ENCODE measurements at regions not wholly inside any gene's neighbourhood (a gene's known extent, or its start where the extent isn't known, plus 50 kb on each side); places are given as distances from the start of the nearest gene placed in this dataset.

GRCh38 chr6:23088761-23089160 is 519.4 kb downstream of the HDGFL1 start:
- no peaks in the 10 kb centered on the region for H4K20me1 ChIP-seq (replicated peaks; ENCODE audit: control insufficient read depth, extremely low read depth, insufficient read depth, low read length)
- H3K4me2 ChIP-seq (ENCODE audit: insufficient read depth, low read length): no peak overlapping the region
- no peak overlapping the region for H3K4me3 ChIP-seq (replicated peaks in 1 of 3; ENCODE audit: insufficient read depth in 1 of 3, low read depth in 1 of 3, low read length in 3 of 3)
- TF ChIP-seq POLR2A (IDR thresholded peaks at IDR 0.05; ENCODE audit: low read depth, low read length): no peak
- TF ChIP-seq EZH2 (IDR thresholded peaks at IDR 0.05; ENCODE audit: borderline replicate concordance, low read depth, low read length, severe bottlenecking): no peak
- no peak for DNase-seq (ENCODE audit: low read depth, low spot score)
- H3K9me3 ChIP-seq (replicated peaks; ENCODE audit: control insufficient read depth, insufficient read depth, low read length): no peaks in the 10 kb centered on the region
- no peak overlapping the region for H2AFZ ChIP-seq (ENCODE audit: low read depth, low read length)
- H3K36me3 ChIP-seq (ENCODE audit: control insufficient read depth in 2 of 2, extremely low read depth in 1 of 2, insufficient read depth in 2 of 2, low read length in 2 of 2): no peaks in the 10 kb centered on the region
- no peak overlapping the region for H3K27ac ChIP-seq (ENCODE audit: insufficient read depth, low read depth, low read length)
- intact Hi-C loops (cut with micrococcal nuclease) (no loop called here), dilution Hi-C loops (cut with MboI; ENCODE audit: extremely low pct_ligation_motif_present, low sequenced_read_pairs) (no loop called here)
- no peaks in the 10 kb centered on the region for H3K79me2 ChIP-seq (ENCODE audit: control insufficient read depth, insufficient read depth, low read length)
- FAIRE-seq: no peak
- H3K9ac ChIP-seq (replicated peaks; ENCODE audit: extremely low read depth, insufficient read depth, low read length): no peak overlapping the region
- ChIA-PET POLR2A (no interaction called here), CTCF (no interaction called here)
- H3K9me1 ChIP-seq (replicated peaks; ENCODE audit: control insufficient read depth, extremely low read depth, insufficient read depth, low read length): no peaks in the 10 kb centered on the region
- BruUV-seq (replicated peaks): no TSS peak
- H3K27me3 ChIP-seq (ENCODE audit: control insufficient read depth in 2 of 2, insufficient read depth in 2 of 2, low read length in 2 of 2): no peaks in the 10 kb centered on the region
- H3K4me1 ChIP-seq (ENCODE audit: control insufficient read depth, extremely low read depth, insufficient read depth, low read length): no peaks in the 10 kb centered on the region

DNA sequence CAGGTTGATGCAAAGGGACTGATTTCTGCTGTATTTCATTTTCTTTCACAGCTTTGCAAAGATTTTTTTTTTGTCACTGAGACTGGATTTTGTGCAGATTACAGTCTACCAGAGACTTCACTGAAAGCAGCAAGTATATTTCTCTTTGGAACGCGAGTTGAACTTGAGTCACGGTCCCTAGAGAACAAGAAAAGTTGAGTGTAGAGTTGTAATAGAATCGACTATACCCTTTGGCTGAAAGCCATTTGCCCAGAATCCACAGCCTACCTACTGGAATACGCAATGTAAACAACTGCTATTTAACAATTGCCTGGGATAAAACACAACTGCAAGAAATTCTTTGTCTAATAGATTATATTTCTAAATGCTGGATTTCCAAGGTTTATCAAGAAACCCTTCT is 520.6 kb downstream of the HDGFL1 start:
- BruUV-seq (replicated peaks): no TSS peak
- dilution Hi-C loops (cut with MboI; ENCODE audit: extremely low pct_ligation_motif_present, low sequenced_read_pairs): no loop called here
- Histone ChIP-seq H3K27me3 (ENCODE audit: control insufficient read depth in 2 of 2, insufficient read depth in 2 of 2, low read length in 2 of 2) (no peaks in the 10 kb centered on the region), H3K4me3 (replicated peaks in 1 of 3; ENCODE audit: insufficient read depth in 1 of 3, low read depth in 1 of 3, low read length in 3 of 3) (no peak overlapping the region), H3K79me2 (ENCODE audit: control insufficient read depth, insufficient read depth, low read length) (no peaks in the 10 kb centered on the region), H3K27ac (ENCODE audit: insufficient read depth, low read depth, low read length) (no peak overlapping the region), H2AFZ (ENCODE audit: low read depth, low read length) (no peak overlapping the region), H3K4me2 (ENCODE audit: insufficient read depth, low read length) (no peak overlapping the region), H4K20me1 (replicated peaks; ENCODE audit: control insufficient read depth, extremely low read depth, insufficient read depth, low read length) (no peaks in the 10 kb centered on the region), H3K36me3 (ENCODE audit: control insufficient read depth in 2 of 2, extremely low read depth in 1 of 2, insufficient read depth in 2 of 2, low read length in 2 of 2) (no peaks in the 10 kb centered on the region), H3K9me1 (replicated peaks; ENCODE audit: control insufficient read depth, extremely low read depth, insufficient read depth, low read length) (no peaks in the 10 kb centered on the region), H3K9ac (replicated peaks; ENCODE audit: extremely low read depth, insufficient read depth, low read length) (no peak overlapping the region), H3K9me3 (replicated peaks; ENCODE audit: control insufficient read depth, insufficient read depth, low read length) (no peaks in the 10 kb centered on the region), H3K4me1 (ENCODE audit: control insufficient read depth, extremely low read depth, insufficient read depth, low read length) (no peaks in the 10 kb centered on the region)
- POLR2A ChIA-PET: no interaction called here
- intact Hi-C loops (cut with micrococcal nuclease): no loop called here
- CTCF ChIA-PET: no interaction called here
- FAIRE-seq (no peak), DNase-seq (ENCODE audit: low read depth, low spot score) (no peak)
- no peak for TF ChIP-seq POLR2A (IDR thresholded peaks at IDR 0.05; ENCODE audit: low read depth, low read length)
- no peak for TF ChIP-seq FOS (IDR thresholded peaks at IDR 0.05; ENCODE audit: borderline replicate concordance, insufficient read depth, low read length)
- TF ChIP-seq GATA2 (IDR thresholded peaks at IDR 0.05; ENCODE audit: insufficient read depth, insufficient read length, low read depth, low read length): no peak
- no peak for TF ChIP-seq POLR2AphosphoS5 (IDR thresholded peaks at IDR 0.05; ENCODE audit: insufficient read depth, low read depth, low read length)
- no peak for TF ChIP-seq EZH2 (IDR thresholded peaks at IDR 0.05; ENCODE audit: borderline replicate concordance, low read depth, low read length, severe bottlenecking)
- TF ChIP-seq, protein P1, sequence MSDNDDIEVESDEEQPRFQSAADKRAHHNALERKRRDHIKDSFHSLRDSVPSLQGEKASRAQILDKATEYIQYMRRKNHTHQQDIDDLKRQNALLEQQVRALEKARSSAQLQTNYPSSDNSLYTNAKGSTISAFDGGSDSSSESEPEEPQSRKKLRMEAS (IDR thresholded peaks at IDR 0.05; ENCODE audit: insufficient read depth, insufficient read length): no peak
- TF ChIP-seq, protein P2, sequence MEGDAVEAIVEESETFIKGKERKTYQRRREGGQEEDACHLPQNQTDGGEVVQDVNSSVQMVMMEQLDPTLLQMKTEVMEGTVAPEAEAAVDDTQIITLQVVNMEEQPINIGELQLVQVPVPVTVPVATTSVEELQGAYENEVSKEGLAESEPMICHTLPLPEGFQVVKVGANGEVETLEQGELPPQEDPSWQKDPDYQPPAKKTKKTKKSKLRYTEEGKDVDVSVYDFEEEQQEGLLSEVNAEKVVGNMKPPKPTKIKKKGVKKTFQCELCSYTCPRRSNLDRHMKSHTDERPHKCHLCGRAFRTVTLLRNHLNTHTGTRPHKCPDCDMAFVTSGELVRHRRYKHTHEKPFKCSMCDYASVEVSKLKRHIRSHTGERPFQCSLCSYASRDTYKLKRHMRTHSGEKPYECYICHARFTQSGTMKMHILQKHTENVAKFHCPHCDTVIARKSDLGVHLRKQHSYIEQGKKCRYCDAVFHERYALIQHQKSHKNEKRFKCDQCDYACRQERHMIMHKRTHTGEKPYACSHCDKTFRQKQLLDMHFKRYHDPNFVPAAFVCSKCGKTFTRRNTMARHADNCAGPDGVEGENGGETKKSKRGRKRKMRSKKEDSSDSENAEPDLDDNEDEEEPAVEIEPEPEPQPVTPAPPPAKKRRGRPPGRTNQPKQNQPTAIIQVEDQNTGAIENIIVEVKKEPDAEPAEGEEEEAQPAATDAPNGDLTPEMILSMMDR (IDR thresholded peaks at IDR 0.05; ENCODE audit: extremely low read depth in 1 of 2, insufficient read depth in 1 of 2, low read depth in 1 of 2, low read length in 2 of 2): no peak
